DND-41 (cell line): ENCODE measurements at regions not wholly inside any gene's neighbourhood (a gene's known extent, or its start where the extent isn't known, plus 50 kb on each side); places are given as distances from the start of the nearest gene placed in this dataset.

Experiments
- EZH2 ChIP-seq: IDR thresholded peaks from 3 replicates; pipeline ENCODE4 v1.6.1; 2012; ENCODE audit warnings: borderline replicate concordance, low read depth, mild to moderate bottlenecking, moderate library complexity, low read length, inconsistent platforms; ENCODE audit not compliant: severe bottlenecking
- TF ChIP-seq, protein P1 (sequence below): IDR thresholded peaks from 2 replicates; pipeline ENCODE4 v1.5.1; 2012; ENCODE audit warnings: borderline replicate concordance, low read length, moderate library complexity, mild to moderate bottlenecking; ENCODE audit not compliant: poor library complexity, severe bottlenecking; ENCODE audit errors: extremely low read depth

DNA sequence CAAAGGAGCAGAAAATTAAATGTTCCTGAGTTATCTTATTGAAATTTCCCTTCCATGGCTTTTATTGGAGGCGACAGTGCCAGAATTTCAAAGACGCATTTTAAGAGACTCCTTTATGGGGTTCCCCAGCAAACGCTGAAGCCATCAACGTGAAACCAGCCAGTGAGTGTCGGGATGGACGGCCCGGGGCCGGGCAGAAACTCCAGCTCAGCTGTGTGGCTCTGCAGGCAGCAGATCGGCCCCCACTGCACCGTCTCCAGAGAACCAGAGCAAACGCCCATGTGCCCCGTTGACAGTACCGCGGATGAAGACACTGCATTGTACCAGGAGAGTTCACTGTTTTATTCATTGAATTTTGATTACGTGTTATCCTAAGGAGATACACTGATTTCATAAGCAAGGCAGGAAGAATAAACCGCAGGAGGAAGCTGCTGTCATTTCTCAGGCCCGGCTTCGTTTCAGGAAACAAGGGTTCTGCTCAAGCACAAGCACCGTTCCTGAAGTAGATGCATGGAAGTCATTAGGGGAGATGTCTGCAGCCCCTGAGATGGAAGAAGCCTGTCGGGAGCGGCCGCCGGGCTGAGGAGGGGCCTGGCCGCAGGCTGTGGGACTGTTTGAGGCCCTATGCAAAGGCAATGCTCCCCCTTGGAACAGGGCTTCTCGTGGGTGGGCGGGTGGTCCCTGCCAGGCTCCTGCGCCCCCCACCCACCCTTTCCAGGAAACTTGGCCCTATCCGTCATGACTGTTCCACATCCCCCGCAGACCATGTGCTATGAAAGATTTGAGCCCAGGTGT lies 639.7 kb downstream of the TBC1D22A start:
- no peak for TF ChIP-seq EZH2
- TF ChIP-seq, protein P1, sequence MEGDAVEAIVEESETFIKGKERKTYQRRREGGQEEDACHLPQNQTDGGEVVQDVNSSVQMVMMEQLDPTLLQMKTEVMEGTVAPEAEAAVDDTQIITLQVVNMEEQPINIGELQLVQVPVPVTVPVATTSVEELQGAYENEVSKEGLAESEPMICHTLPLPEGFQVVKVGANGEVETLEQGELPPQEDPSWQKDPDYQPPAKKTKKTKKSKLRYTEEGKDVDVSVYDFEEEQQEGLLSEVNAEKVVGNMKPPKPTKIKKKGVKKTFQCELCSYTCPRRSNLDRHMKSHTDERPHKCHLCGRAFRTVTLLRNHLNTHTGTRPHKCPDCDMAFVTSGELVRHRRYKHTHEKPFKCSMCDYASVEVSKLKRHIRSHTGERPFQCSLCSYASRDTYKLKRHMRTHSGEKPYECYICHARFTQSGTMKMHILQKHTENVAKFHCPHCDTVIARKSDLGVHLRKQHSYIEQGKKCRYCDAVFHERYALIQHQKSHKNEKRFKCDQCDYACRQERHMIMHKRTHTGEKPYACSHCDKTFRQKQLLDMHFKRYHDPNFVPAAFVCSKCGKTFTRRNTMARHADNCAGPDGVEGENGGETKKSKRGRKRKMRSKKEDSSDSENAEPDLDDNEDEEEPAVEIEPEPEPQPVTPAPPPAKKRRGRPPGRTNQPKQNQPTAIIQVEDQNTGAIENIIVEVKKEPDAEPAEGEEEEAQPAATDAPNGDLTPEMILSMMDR: no peak
